ENCODE measurements at regions not wholly inside any gene's neighbourhood (a gene's known extent, or its start where the extent isn't known, plus 50 kb on each side); places are given as distances from the start of the nearest gene placed in this dataset.
A peak's percentile ranks its signal among the peaks of the same experiment; 100 is the strongest.

- Histone ChIP-seq H3K27me3 (ENCODE audit: control insufficient read depth, insufficient read depth, low read length) (no peaks in the 10 kb centered on the region), H3K4me3 (ENCODE audit: low read depth, low read length) (no peak overlapping the region), H3K36me3 (ENCODE audit: control insufficient read depth, insufficient read depth, low read length) (no peaks in the 10 kb centered on the region)
- TF ChIP-seq CTCF (IDR thresholded peaks at IDR 0.05; ENCODE audit: insufficient read depth, low read length, severe bottlenecking): no peak
- FAIRE-seq (no peak), DNase-seq (ENCODE audit: low read depth) (no peak)
Observed at GRCh38 chr13:62997038-62997599, 1581.5 kb upstream of the PCDH20 start.

GRCh38 chr13:62973804-62974203 is 1558.2 kb upstream of the PCDH20 start:
- no peak overlapping the region for H3K4me3 ChIP-seq (ENCODE audit: low read depth, low read length)
- FAIRE-seq: no peak

GRCh38 chr13:62964522-62964921 is 1548.9 kb upstream of the PCDH20 start:
- H3K4me3 ChIP-seq (ENCODE audit: low read depth, low read length): no peak overlapping the region
- no peak for TF ChIP-seq CTCF (IDR thresholded peaks at IDR 0.05; ENCODE audit: insufficient read depth, low read length, severe bottlenecking)
- DNase-seq (ENCODE audit: low read depth): no peak
- H3K36me3 ChIP-seq (ENCODE audit: control insufficient read depth, insufficient read depth, low read length): no peaks in the 10 kb centered on the region
- no peaks in the 10 kb centered on the region for H3K27me3 ChIP-seq (ENCODE audit: control insufficient read depth, insufficient read depth, low read length)
- peak; percentile 23 for FAIRE-seq

More at GRCh38 chr13:62973804-62974203, 1558.2 kb upstream of the PCDH20 start:
- no peaks in the 10 kb centered on the region for H3K27me3 ChIP-seq (ENCODE audit: control insufficient read depth, insufficient read depth, low read length)
- no peak for TF ChIP-seq CTCF (IDR thresholded peaks at IDR 0.05; ENCODE audit: insufficient read depth, low read length, severe bottlenecking)
- DNase-seq (ENCODE audit: low read depth): no peak
- H3K36me3 ChIP-seq (ENCODE audit: control insufficient read depth, insufficient read depth, low read length): no peaks in the 10 kb centered on the region

DNA sequence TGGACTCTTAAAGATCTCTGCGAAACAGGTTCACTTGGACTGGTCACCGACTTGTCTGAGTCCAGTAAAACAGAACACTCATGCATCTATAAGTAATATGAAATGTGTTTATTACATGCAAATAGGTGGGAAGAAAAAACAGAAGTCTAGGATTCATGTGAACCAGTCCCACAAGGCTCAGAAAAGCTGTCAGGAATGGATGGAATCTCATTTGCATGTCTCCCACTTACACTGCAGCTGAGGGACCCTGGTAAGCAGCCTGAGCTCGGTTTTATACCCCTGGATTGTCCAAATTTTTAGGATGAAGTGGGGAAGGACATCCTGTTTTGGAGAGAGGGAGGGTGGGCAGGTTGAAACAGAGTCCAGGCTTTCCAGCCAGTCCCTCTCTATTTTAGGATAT is 1545.1 kb upstream of the PCDH20 start:
- TF ChIP-seq CTCF (IDR thresholded peaks at IDR 0.05; ENCODE audit: insufficient read depth, low read length, severe bottlenecking): no peak
- no peak overlapping the region for H3K4me3 ChIP-seq (ENCODE audit: low read depth, low read length)
- FAIRE-seq (no peak), DNase-seq (ENCODE audit: low read depth) (no peak)
- H3K27me3 ChIP-seq (ENCODE audit: control insufficient read depth, insufficient read depth, low read length): no peaks in the 10 kb centered on the region
- no peaks in the 10 kb centered on the region for H3K36me3 ChIP-seq (ENCODE audit: control insufficient read depth, insufficient read depth, low read length)

DNA sequence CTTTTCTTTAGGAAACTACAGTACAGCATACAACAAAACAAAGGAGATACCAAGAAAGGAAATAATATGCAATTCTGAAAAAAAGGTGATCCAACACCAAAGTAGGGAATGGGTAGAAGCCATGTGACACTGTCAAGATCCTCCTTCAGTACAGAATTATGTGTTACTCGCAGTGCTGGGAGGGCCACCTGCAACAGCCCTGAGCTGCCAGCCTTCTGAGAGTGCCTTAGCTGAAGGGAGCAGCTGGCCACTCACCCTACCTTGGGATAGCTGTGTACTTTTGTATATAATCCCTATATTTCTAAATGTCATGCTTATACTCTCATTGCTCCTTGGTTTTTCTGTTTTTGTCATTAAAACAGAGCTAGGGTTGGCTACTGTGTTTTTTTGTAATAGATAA is 1518.2 kb upstream of the PCDH20 start:
- no peaks in the 10 kb centered on the region for H3K27me3 ChIP-seq (ENCODE audit: control insufficient read depth, insufficient read depth, low read length)
- DNase-seq (ENCODE audit: low read depth) (no peak), FAIRE-seq (no peak)
- H3K4me3 ChIP-seq (ENCODE audit: low read depth, low read length): no peak overlapping the region
- no peaks in the 10 kb centered on the region for H3K36me3 ChIP-seq (ENCODE audit: control insufficient read depth, insufficient read depth, low read length)
- TF ChIP-seq CTCF (IDR thresholded peaks at IDR 0.05; ENCODE audit: insufficient read depth, low read length, severe bottlenecking): no peak

DNA sequence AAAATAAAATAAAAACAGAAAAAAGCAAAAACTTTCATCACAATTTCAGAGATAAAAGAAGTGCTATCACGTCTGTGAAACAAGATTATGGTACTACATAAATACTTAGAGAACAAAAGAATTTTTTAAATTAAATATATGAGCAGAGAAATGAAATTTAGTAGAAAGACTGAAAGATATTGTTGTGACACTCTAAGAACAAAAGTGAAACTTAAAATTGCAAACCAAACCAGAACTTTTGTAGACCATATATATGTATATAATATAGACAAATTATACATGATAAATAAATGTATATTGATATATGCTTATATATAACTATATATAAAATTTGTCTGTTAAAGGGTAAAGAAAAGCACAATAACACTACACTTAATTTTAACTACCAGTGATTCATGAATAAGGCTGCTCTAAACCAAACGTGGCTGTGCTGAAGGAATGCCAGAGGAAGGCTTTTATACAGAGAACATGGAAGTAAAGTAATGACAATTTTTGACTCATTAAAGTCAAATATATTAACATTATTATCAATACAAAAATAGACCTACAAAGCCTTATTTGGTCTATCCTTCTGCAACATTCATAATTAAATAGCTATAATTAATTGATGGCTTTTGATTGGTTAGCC is 1516.7 kb upstream of the PCDH20 start:
- no peak overlapping the region for H3K4me3 ChIP-seq (ENCODE audit: low read depth, low read length)
- no peaks in the 10 kb centered on the region for H3K27me3 ChIP-seq (ENCODE audit: control insufficient read depth, insufficient read depth, low read length)
- H3K36me3 ChIP-seq (ENCODE audit: control insufficient read depth, insufficient read depth, low read length): no peaks in the 10 kb centered on the region
- DNase-seq (ENCODE audit: low read depth) (no peak), FAIRE-seq (no peak)
- TF ChIP-seq CTCF (IDR thresholded peaks at IDR 0.05; ENCODE audit: insufficient read depth, low read length, severe bottlenecking): no peak
